Upper lobe of right lung (tissue), 1 donor: ENCODE measurements at regions not wholly inside any gene's neighbourhood (a gene's known extent, or its start where the extent isn't known, plus 50 kb on each side); places are given as distances from the start of the nearest gene placed in this dataset.

ENCODE experiments used
- ATAC-seq: fragments of 200-7000 bp; cut with Tn5 transposase; one replicate; pipeline ENCODE4 v1.9.1; 2020; ENCODE audit warnings: mild to moderate bottlenecking, moderate library complexity
- DNase-seq: peaks from one replicate; pipeline ENCODE4 v3.0.0-alpha.2; 2020
- H3K27ac ChIP-seq: fragments of 200-600 bp; one replicate; pipeline ENCODE4 v1.8.0; 2022
- H3K27me3 ChIP-seq: fragments of 200-600 bp; one replicate; pipeline ENCODE4 v1.8.0; 2022; ENCODE audit warnings: mild to moderate bottlenecking
- H3K36me3 ChIP-seq: fragments of 200-600 bp; one replicate; pipeline ENCODE4 v1.8.0; 2022
- H3K4me1 ChIP-seq: fragments of 200-600 bp; one replicate; pipeline ENCODE4 v1.8.0; 2022
- H3K4me3 ChIP-seq: fragments of 200-600 bp; one replicate; pipeline ENCODE4 v1.8.0; 2022; ENCODE audit warnings: mild to moderate bottlenecking
- H3K9me3 ChIP-seq: fragments of 200-600 bp; one replicate; pipeline ENCODE4 v1.8.0; 2022
- intact Hi-C: fragments of 100-400 bp; cut with DNase I; formaldehyde crosslinking; loops from one replicate; pipeline ENCODE4 v1.11.0; 2022
- TF ChIP-seq, protein P1 (sequence below): fragments of 200-600 bp; IDR thresholded peaks from one replicate; pipeline ENCODE4 v1.8.0; 2022; ENCODE audit warnings: antibody characterized with exemption
- donor health status: DM: no; HTN: yes; CAD: no; lungs with severe emphysema.

DNA sequence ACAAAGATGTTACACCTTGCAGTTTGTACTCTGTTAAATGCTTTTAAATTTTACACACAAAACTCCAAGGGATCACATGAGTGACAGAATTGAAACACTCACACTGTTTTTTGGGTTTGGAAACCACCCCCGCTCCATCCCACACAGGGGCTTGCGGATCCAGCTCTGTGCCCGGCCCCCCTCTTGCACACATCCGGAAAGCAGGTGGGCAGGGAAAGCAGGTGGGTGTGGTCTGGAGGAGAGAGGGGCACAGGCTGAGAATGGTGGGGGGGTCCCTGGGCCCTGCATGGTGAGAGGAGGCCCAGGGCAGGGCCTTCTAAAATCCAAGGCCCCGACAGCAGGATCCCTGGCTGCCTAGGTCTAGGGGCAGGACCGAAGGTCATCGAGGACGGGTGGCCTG, 88.5 kb upstream of the HPCAL1 start:
- no peak for DNase-seq
- TF ChIP-seq, protein P1, sequence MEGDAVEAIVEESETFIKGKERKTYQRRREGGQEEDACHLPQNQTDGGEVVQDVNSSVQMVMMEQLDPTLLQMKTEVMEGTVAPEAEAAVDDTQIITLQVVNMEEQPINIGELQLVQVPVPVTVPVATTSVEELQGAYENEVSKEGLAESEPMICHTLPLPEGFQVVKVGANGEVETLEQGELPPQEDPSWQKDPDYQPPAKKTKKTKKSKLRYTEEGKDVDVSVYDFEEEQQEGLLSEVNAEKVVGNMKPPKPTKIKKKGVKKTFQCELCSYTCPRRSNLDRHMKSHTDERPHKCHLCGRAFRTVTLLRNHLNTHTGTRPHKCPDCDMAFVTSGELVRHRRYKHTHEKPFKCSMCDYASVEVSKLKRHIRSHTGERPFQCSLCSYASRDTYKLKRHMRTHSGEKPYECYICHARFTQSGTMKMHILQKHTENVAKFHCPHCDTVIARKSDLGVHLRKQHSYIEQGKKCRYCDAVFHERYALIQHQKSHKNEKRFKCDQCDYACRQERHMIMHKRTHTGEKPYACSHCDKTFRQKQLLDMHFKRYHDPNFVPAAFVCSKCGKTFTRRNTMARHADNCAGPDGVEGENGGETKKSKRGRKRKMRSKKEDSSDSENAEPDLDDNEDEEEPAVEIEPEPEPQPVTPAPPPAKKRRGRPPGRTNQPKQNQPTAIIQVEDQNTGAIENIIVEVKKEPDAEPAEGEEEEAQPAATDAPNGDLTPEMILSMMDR, result no peak
- intact Hi-C loops, result no loop called here
- Histone ChIP-seq H3K9me3 (no peaks in the 10 kb centered on the region), H3K4me3 (no peak overlapping the region), H3K36me3 (no peaks in the 10 kb centered on the region), H3K27me3 (no peaks in the 10 kb centered on the region), H3K27ac (no peak overlapping the region), H3K4me1 (no peaks in the 10 kb centered on the region)
- ATAC-seq, result peak; percentile 7

DNA sequence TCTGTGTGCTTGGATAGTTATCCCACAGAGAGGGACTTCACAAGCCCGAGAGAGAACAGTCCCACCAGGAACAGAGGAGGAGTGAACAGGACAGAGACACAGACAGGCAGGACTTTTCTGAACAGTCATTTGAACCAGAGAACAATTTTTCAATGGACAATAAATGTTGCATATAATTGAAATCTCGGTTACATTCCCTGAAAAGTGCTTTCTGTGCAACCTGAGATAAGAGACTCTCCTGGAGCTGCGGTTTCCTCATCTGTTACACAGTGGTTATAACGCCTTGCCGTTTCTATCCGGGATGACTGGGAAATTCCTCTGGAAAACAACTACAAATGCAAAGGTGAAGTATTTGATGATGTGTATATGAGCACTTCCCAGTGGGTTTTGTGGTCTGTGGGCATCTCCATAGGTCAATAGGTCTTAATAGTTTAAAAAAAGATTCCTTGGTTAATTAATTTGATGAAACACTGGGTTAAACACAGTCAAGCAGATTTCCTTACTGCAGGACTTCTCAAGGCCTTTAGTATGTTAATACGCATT, 87.2 kb upstream of the HPCAL1 start:
- intact Hi-C loops, result no loop called here

DNA sequence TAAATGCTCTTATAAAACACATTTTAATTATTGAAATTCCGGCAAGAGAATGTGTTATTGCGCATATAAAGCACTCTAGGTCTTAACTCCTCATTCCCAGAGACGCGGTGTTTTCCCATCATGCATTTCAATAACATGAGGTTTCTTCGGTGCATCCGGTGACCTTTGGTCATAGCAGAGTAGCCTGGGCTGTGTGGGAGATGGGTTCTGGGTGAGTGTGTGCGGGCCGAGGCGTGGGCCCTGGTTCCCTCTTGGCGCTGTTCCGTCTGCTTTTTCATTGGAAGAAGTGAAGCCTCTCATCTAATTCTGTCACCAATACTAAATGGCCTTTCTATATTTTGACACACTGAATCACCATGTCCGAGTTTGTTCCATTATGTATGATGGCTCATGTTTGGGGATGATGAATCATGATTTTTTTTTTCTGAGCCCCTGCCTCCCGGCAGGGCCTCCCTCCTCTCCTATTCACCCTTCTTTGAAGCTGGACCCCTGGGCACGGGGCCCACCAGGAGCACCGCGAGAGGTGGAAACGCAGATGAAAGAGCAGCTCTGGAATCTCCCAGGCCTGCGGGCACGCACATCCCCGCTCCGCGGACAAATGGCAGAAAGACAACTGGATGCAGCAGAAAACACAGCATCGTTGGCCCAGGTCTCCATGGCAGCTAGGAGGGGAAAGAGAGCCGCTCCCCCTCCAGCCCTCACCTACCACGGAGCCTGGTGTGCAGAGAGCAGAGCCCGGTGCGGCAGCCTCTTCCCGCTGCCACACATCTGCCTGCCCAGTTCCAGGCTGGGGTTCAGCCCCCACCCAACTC, 85.8 kb upstream of the HPCAL1 start:
- no peaks in the 10 kb centered on the region for H3K4me1 ChIP-seq
- TF ChIP-seq, protein P1, result no peak

More for the DNA sequence above, 87.2 kb upstream of the HPCAL1 start:
- Histone ChIP-seq H3K4me1 (no peaks in the 10 kb centered on the region), H3K4me3 (no peak overlapping the region), H3K36me3 (no peaks in the 10 kb centered on the region), H3K27me3 (no peaks in the 10 kb centered on the region), H3K27ac (no peak overlapping the region), H3K9me3 (no peaks in the 10 kb centered on the region)
- ATAC-seq (no peak), DNase-seq (no peak)
- TF ChIP-seq, protein P1, result no peak

DNA sequence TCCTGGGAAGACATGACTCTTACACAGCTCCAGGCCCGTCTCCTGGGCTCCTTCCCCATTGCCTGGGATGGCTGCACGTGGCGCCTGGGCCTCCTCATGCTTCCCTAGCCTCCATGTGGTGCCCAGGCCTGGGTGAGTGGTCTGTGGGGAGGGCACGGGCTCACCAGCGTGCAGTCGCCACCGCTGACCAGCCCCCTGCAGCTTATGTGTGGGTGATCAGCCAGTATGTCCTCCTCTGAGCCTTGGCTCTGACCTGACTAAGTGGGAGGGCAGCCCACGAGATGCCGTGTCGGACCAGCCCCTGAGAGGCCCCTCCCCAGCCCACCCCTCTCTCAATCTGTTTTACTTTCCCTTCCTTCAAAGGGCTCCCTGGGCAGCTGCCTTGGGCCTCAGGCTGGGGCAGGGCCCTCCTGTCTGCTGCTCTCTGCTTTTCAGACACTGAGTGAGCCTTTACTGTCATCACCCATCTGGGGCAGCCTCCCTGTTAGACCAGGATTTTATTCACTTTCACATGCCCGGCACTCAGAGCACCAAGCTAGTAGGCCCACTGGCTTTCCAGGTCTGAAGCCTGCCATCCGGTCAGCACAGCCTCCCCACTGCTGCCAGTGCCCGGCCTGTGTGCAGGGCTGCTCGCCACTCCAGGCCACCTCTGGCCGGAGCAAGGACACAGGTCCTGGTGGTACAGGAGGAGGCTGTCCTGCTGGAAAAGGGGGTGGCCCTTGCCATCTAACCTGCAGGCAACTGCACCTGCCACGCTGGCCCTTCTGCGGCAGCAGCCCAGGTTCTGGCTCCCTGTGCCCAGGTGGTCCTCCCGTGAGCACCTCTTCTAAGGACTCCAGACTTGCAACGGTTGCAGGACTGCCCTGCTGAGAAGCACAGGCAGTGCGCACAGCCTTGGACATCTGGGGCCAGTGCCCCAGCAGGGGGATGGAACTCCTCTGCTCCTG, 84.9 kb upstream of the HPCAL1 start:
- Histone ChIP-seq H3K4me1 (no peaks in the 10 kb centered on the region), H3K36me3 (no peaks in the 10 kb centered on the region), H3K9me3 (no peaks in the 10 kb centered on the region), H3K4me3 (no peak overlapping the region), H3K27me3 (no peaks in the 10 kb centered on the region), H3K27ac (no peak overlapping the region)
- peak; percentile 24 for ATAC-seq
- TF ChIP-seq, protein P1, result no peak
- DNase-seq, result no peak
- intact Hi-C loops, result no loop called here

More for the DNA sequence above, 85.8 kb upstream of the HPCAL1 start:
- DNase-seq, result no peak
- Histone ChIP-seq H3K36me3 (no peaks in the 10 kb centered on the region), H3K9me3 (no peaks in the 10 kb centered on the region), H3K27me3 (no peaks in the 10 kb centered on the region), H3K27ac (no peak overlapping the region), H3K4me3 (no peak overlapping the region)
- intact Hi-C loops, result no loop called here
- no peak for ATAC-seq

DNA sequence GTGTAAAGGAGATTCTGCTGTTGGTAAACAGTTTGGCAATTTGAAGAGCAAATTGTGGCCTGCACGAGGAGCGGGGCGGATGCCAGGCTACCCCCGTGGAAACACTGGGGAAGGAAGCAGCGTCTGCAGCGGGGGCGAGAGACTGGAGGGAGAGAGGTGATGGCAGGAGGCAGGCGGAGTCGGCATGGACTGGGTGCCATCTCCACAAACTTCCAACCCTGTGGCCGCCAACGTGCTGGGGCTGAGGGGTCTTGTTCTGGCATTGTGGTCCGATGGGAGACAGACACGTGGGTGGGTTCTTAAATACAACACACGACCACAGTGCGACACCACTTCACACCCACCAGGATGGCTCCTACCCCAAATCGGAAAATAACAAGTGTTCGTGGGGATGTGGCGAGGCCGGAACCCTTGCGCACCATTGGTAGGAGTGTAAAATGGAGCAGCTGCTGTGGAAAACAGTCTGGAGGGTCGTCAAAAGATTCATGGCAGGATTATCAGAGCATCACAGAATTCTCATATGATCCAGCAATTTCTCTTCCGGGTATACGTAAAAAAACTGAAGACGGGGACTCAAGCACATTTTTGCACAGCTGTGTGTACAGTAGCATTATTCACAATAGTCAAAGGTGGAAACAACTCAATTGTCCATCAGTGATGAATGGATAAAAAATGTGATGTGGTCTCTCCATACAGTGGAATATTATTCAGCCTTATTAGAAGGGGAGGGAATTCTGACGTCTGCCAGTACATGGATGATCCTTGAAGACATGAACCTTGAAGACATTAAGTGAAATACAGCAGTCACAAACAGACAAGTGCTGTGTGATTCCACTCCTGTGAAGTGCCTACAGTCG, 82.4 kb upstream of the HPCAL1 start:
- Histone ChIP-seq H3K36me3 (no peaks in the 10 kb centered on the region), H3K9me3 (no peaks in the 10 kb centered on the region), H3K4me3 (no peak overlapping the region), H3K27me3 (no peaks in the 10 kb centered on the region), H3K4me1 (no peaks in the 10 kb centered on the region), H3K27ac (no peak overlapping the region)
- TF ChIP-seq, protein P1, result no peak
- no peak for DNase-seq
- ATAC-seq, result no peak
- intact Hi-C loops, result no loop called here
